ENCODE measurements at regions not wholly inside any gene's neighbourhood (a gene's known extent, or its start where the extent isn't known, plus 50 kb on each side); places are given as distances from the start of the nearest gene placed in this dataset.

GRCh38 chr2:107633580-107634147 is 193.0 kb upstream of the RGPD4 start:
- peaks cover 0 to 5% of the 10 kb centered on the region in 2 donors for H3K9me3 ChIP-seq (ENCODE audit: control insufficient read depth in 2 of 2, low read length in 2 of 2)
- H3K27me3 ChIP-seq (ENCODE audit: control insufficient read depth in 2 of 2, insufficient read depth in 2 of 2, low read length in 2 of 2), result no peaks in the 10 kb centered on the region
- H3K9ac ChIP-seq (ENCODE audit: low read depth in 1 of 2, low read length in 2 of 2), result no peak overlapping the region
- no peaks in the 10 kb centered on the region for H3K4me1 ChIP-seq (ENCODE audit: control insufficient read depth in 2 of 2, insufficient read depth in 2 of 2, low read length in 2 of 2)
- no peak overlapping the region for H3K4me3 ChIP-seq (ENCODE audit: low read length in 2 of 2)
- no peak overlapping the region for H3K27ac ChIP-seq (ENCODE audit: low read depth in 2 of 2, low read length in 2 of 2)
- H3K36me3 ChIP-seq (ENCODE audit: control insufficient read depth in 2 of 2, insufficient read depth in 2 of 2, low read length in 2 of 2), result no peaks in the 10 kb centered on the region

GRCh38 chr2:107634172-107634571 is 192.5 kb upstream of the RGPD4 start:
- Histone ChIP-seq H3K9ac (ENCODE audit: low read depth in 1 of 2, low read length in 2 of 2) (no peak overlapping the region), H3K27ac (ENCODE audit: low read depth in 2 of 2, low read length in 2 of 2) (no peak overlapping the region), H3K27me3 (ENCODE audit: control insufficient read depth in 2 of 2, insufficient read depth in 2 of 2, low read length in 2 of 2) (no peaks in the 10 kb centered on the region), H3K36me3 (ENCODE audit: control insufficient read depth in 2 of 2, insufficient read depth in 2 of 2, low read length in 2 of 2) (no peaks in the 10 kb centered on the region), H3K4me1 (ENCODE audit: control insufficient read depth in 2 of 2, insufficient read depth in 2 of 2, low read length in 2 of 2) (no peaks in the 10 kb centered on the region), H3K9me3 (ENCODE audit: control insufficient read depth in 2 of 2, low read length in 2 of 2) (peaks cover 0 to 5% of the 10 kb centered on the region in 2 donors), H3K4me3 (ENCODE audit: low read length in 2 of 2) (no peak overlapping the region)

GRCh38 chr2:107635883-107636282 is 190.8 kb upstream of the RGPD4 start:
- no peak overlapping the region for H3K9ac ChIP-seq (ENCODE audit: low read depth in 1 of 2, low read length in 2 of 2)
- H3K4me1 ChIP-seq (ENCODE audit: control insufficient read depth in 2 of 2, insufficient read depth in 2 of 2, low read length in 2 of 2), result no peaks in the 10 kb centered on the region
- no peak overlapping the region for H3K4me3 ChIP-seq (ENCODE audit: low read length in 2 of 2)
- H3K36me3 ChIP-seq (ENCODE audit: control insufficient read depth in 2 of 2, insufficient read depth in 2 of 2, low read length in 2 of 2), result no peaks in the 10 kb centered on the region
- H3K9me3 ChIP-seq (ENCODE audit: control insufficient read depth in 2 of 2, low read length in 2 of 2), result peaks cover 0 to 5% of the 10 kb centered on the region in 2 donors
- no peaks in the 10 kb centered on the region for H3K27me3 ChIP-seq (ENCODE audit: control insufficient read depth in 2 of 2, insufficient read depth in 2 of 2, low read length in 2 of 2)
- no peak overlapping the region for H3K27ac ChIP-seq (ENCODE audit: low read depth in 2 of 2, low read length in 2 of 2)

GRCh38 chr2:107645586-107645985 is 181.1 kb upstream of the RGPD4 start:
- Histone ChIP-seq H3K4me3 (ENCODE audit: low read length in 2 of 2) (no peak overlapping the region), H3K9me3 (ENCODE audit: control insufficient read depth in 2 of 2, low read length in 2 of 2) (peaks cover 0 to 2% of the 10 kb centered on the region in 2 donors), H3K36me3 (ENCODE audit: control insufficient read depth in 2 of 2, insufficient read depth in 2 of 2, low read length in 2 of 2) (no peaks in the 10 kb centered on the region), H3K27me3 (ENCODE audit: control insufficient read depth in 2 of 2, insufficient read depth in 2 of 2, low read length in 2 of 2) (no peaks in the 10 kb centered on the region), H3K9ac (ENCODE audit: low read depth in 1 of 2, low read length in 2 of 2) (no peak overlapping the region), H3K27ac (ENCODE audit: low read depth in 2 of 2, low read length in 2 of 2) (no peak overlapping the region), H3K4me1 (ENCODE audit: control insufficient read depth in 2 of 2, insufficient read depth in 2 of 2, low read length in 2 of 2) (no peaks in the 10 kb centered on the region)

GRCh38 chr2:107648781-107649404 is 177.8 kb upstream of the RGPD4 start:
- Histone ChIP-seq H3K36me3 (ENCODE audit: control insufficient read depth in 2 of 2, insufficient read depth in 2 of 2, low read length in 2 of 2) (no peaks in the 10 kb centered on the region), H3K27me3 (ENCODE audit: control insufficient read depth in 2 of 2, insufficient read depth in 2 of 2, low read length in 2 of 2) (no peaks in the 10 kb centered on the region), H3K27ac (ENCODE audit: low read depth in 2 of 2, low read length in 2 of 2) (no peak overlapping the region), H3K4me1 (ENCODE audit: control insufficient read depth in 2 of 2, insufficient read depth in 2 of 2, low read length in 2 of 2) (no peaks in the 10 kb centered on the region), H3K9ac (ENCODE audit: low read depth in 1 of 2, low read length in 2 of 2) (no peak overlapping the region), H3K9me3 (ENCODE audit: control insufficient read depth in 2 of 2, low read length in 2 of 2) (no peaks in the 10 kb centered on the region), H3K4me3 (ENCODE audit: low read length in 2 of 2) (no peak overlapping the region)

- Histone ChIP-seq H3K4me1 (ENCODE audit: control insufficient read depth in 2 of 2, insufficient read depth in 2 of 2, low read length in 2 of 2) (no peaks in the 10 kb centered on the region), H3K9me3 (ENCODE audit: control insufficient read depth in 2 of 2, low read length in 2 of 2) (no peaks in the 10 kb centered on the region), H3K9ac (ENCODE audit: low read depth in 1 of 2, low read length in 2 of 2) (no peak overlapping the region), H3K36me3 (ENCODE audit: control insufficient read depth in 2 of 2, insufficient read depth in 2 of 2, low read length in 2 of 2) (no peaks in the 10 kb centered on the region), H3K27me3 (ENCODE audit: control insufficient read depth in 2 of 2, insufficient read depth in 2 of 2, low read length in 2 of 2) (no peaks in the 10 kb centered on the region), H3K27ac (ENCODE audit: low read depth in 2 of 2, low read length in 2 of 2) (no peak overlapping the region), H3K4me3 (ENCODE audit: low read length in 2 of 2) (no peak overlapping the region)
These were observed 169.6 kb upstream of the RGPD4 start for GRCh38 chr2:107657049-107657448.

GRCh38 chr2:107663632-107664031 is 163.1 kb upstream of the RGPD4 start:
- no peak overlapping the region for H3K9ac ChIP-seq (ENCODE audit: low read depth in 1 of 2, low read length in 2 of 2)
- no peaks in the 10 kb centered on the region for H3K9me3 ChIP-seq (ENCODE audit: control insufficient read depth in 2 of 2, low read length in 2 of 2)
- H3K4me3 ChIP-seq (ENCODE audit: low read length in 2 of 2), result no peak overlapping the region
- H3K27ac ChIP-seq (ENCODE audit: low read depth in 2 of 2, low read length in 2 of 2), result no peak overlapping the region
- H3K27me3 ChIP-seq (ENCODE audit: control insufficient read depth in 2 of 2, insufficient read depth in 2 of 2, low read length in 2 of 2), result no peaks in the 10 kb centered on the region
- H3K36me3 ChIP-seq (ENCODE audit: control insufficient read depth in 2 of 2, insufficient read depth in 2 of 2, low read length in 2 of 2), result no peaks in the 10 kb centered on the region
- no peaks in the 10 kb centered on the region for H3K4me1 ChIP-seq (ENCODE audit: control insufficient read depth in 2 of 2, insufficient read depth in 2 of 2, low read length in 2 of 2)

- no peak overlapping the region for H3K4me3 ChIP-seq (ENCODE audit: low read length in 2 of 2)
- no peak overlapping the region for H3K9ac ChIP-seq (ENCODE audit: low read depth in 1 of 2, low read length in 2 of 2)
- H3K27me3 ChIP-seq (ENCODE audit: control insufficient read depth in 2 of 2, insufficient read depth in 2 of 2, low read length in 2 of 2), result no peaks in the 10 kb centered on the region
- H3K9me3 ChIP-seq (ENCODE audit: control insufficient read depth in 2 of 2, low read length in 2 of 2), result peaks cover 0 to 4% of the 10 kb centered on the region in 2 donors
- H3K4me1 ChIP-seq (ENCODE audit: control insufficient read depth in 2 of 2, insufficient read depth in 2 of 2, low read length in 2 of 2), result no peaks in the 10 kb centered on the region
- H3K36me3 ChIP-seq (ENCODE audit: control insufficient read depth in 2 of 2, insufficient read depth in 2 of 2, low read length in 2 of 2), result no peaks in the 10 kb centered on the region
- H3K27ac ChIP-seq (ENCODE audit: low read depth in 2 of 2, low read length in 2 of 2), result no peak overlapping the region
These were observed 157.4 kb upstream of the RGPD4 start for GRCh38 chr2:107669335-107669734.

- H3K9ac ChIP-seq (ENCODE audit: low read depth in 1 of 2, low read length in 2 of 2), result no peak overlapping the region
- no peaks in the 10 kb centered on the region for H3K27me3 ChIP-seq (ENCODE audit: control insufficient read depth in 2 of 2, insufficient read depth in 2 of 2, low read length in 2 of 2)
- H3K27ac ChIP-seq (ENCODE audit: low read depth in 2 of 2, low read length in 2 of 2), result no peak overlapping the region
- H3K4me3 ChIP-seq (ENCODE audit: low read length in 2 of 2), result no peak overlapping the region
- no peaks in the 10 kb centered on the region for H3K4me1 ChIP-seq (ENCODE audit: control insufficient read depth in 2 of 2, insufficient read depth in 2 of 2, low read length in 2 of 2)
- no peaks in the 10 kb centered on the region for H3K36me3 ChIP-seq (ENCODE audit: control insufficient read depth in 2 of 2, insufficient read depth in 2 of 2, low read length in 2 of 2)
- H3K9me3 ChIP-seq (ENCODE audit: control insufficient read depth in 2 of 2, low read length in 2 of 2), result no peaks in the 10 kb centered on the region
These were observed 144.8 kb upstream of the RGPD4 start for GRCh38 chr2:107681936-107682335.

- Histone ChIP-seq H3K36me3 (ENCODE audit: control insufficient read depth in 2 of 2, insufficient read depth in 2 of 2, low read length in 2 of 2) (no peaks in the 10 kb centered on the region), H3K9me3 (ENCODE audit: control insufficient read depth in 2 of 2, low read length in 2 of 2) (no peaks in the 10 kb centered on the region), H3K4me1 (ENCODE audit: control insufficient read depth in 2 of 2, insufficient read depth in 2 of 2, low read length in 2 of 2) (no peaks in the 10 kb centered on the region), H3K9ac (ENCODE audit: low read depth in 1 of 2, low read length in 2 of 2) (no peak overlapping the region), H3K27ac (ENCODE audit: low read depth in 2 of 2, low read length in 2 of 2) (no peak overlapping the region), H3K27me3 (ENCODE audit: control insufficient read depth in 2 of 2, insufficient read depth in 2 of 2, low read length in 2 of 2) (no peaks in the 10 kb centered on the region), H3K4me3 (ENCODE audit: low read length in 2 of 2) (no peak overlapping the region)
These were observed 142.3 kb upstream of the RGPD4 start for GRCh38 chr2:107684421-107684820.

All from mucosa of rectum (tissue), 2 donors.